ENCODE measurements at regions not wholly inside any gene's neighbourhood (a gene's known extent, or its start where the extent isn't known, plus 50 kb on each side); places are given as distances from the start of the nearest gene placed in this dataset.

- Histone ChIP-seq H3K4me1 (no peaks in the 10 kb centered on the region), H3K4me3 (no peak overlapping the region), H3K27ac (no peak overlapping the region), H3K36me3 (no peaks in the 10 kb centered on the region), H3K9me3 (peaks cover 0 to 4% (median 0%) of the 10 kb centered on the region in 12 donors), H3K27me3 (no peaks in the 10 kb centered on the region)
- intact Hi-C loops (cut with DNase I), result loop anchor here in 1 of 10 donors (10.0 kb wide), 1 partner anchor 257 kb away; no protein-coding TSS in a partner anchor
- TF ChIP-seq POLR2A (IDR thresholded peaks at IDR 0.05), result no peak
- no peak for TF ChIP-seq CTCF (IDR thresholded peaks at IDR 0.05)
- DNase-seq (no peak), ATAC-seq (no peak)
- WGBS, 4 donors, result 47 to 75% (median 69%) methylated on average over 1 of the region's 1 CpG
These were observed 169.8 kb upstream of the ROBO1 start for GRCh38 chr3:79937567-79937966.

- no peak for ATAC-seq
- Histone ChIP-seq H3K9me3 (no peaks in the 10 kb centered on the region), H3K4me3 (no peak overlapping the region), H3K4me1 (no peaks in the 10 kb centered on the region), H3K27ac (no peak overlapping the region), H3K36me3 (no peaks in the 10 kb centered on the region), H3K27me3 (no peaks in the 10 kb centered on the region)
- DNase-seq, result peak in 1 of 5 donors; percentile 52
- intact Hi-C loops (cut with DNase I), result loop anchor here in 1 of 10 donors (10.0 kb wide), 1 partner anchor 265 kb away; no protein-coding TSS in a partner anchor
- no peak for TF ChIP-seq CTCF (IDR thresholded peaks at IDR 0.05)
- TF ChIP-seq POLR2A (IDR thresholded peaks at IDR 0.05), result no peak
- 91 to 97% (median 93%) methylated on average over 8 of the region's 8 CpGs for WGBS, 4 donors
These were observed 162.4 kb upstream of the ROBO1 start for GRCh38 chr3:79930196-79930595.

GRCh38 chr3:79928687-79929408, 161.1 kb upstream of the ROBO1 start:
- TF ChIP-seq POLR2A (IDR thresholded peaks at IDR 0.05) (no peak), CTCF (IDR thresholded peaks at IDR 0.05) (no peak)
- no peaks in the 10 kb centered on the region for H3K9me3 ChIP-seq
- intact Hi-C loops (cut with DNase I), result no loop called here
- 73 to 81% (median 79%) methylated on average over 4 of the region's 4 CpGs for WGBS, 4 donors
- no peak overlapping the region for H3K4me3 ChIP-seq
- peak in 1 of 4 donors; percentile 13 for ATAC-seq
- no peaks in the 10 kb centered on the region for H3K4me1 ChIP-seq
- no peak for DNase-seq
- H3K27ac ChIP-seq, result no peak overlapping the region
- no peaks in the 10 kb centered on the region for H3K36me3 ChIP-seq
- no peaks in the 10 kb centered on the region for H3K27me3 ChIP-seq

- H3K27ac ChIP-seq, result no peak overlapping the region
- intact Hi-C loops (cut with DNase I), result no loop called here
- no peak overlapping the region for H3K4me3 ChIP-seq
- TF ChIP-seq CTCF (IDR thresholded peaks at IDR 0.05) (no peak), POLR2A (IDR thresholded peaks at IDR 0.05) (no peak)
- DNase-seq (no peak), ATAC-seq (no peak)
- no peaks in the 10 kb centered on the region for H3K36me3 ChIP-seq
- H3K9me3 ChIP-seq, result no peaks in the 10 kb centered on the region
- no peaks in the 10 kb centered on the region for H3K4me1 ChIP-seq
- WGBS, 4 donors, result 60 to 80% (median 72%) methylated on average over 3 of the region's 3 CpGs
- H3K27me3 ChIP-seq, result no peaks in the 10 kb centered on the region
These were observed 158.7 kb upstream of the ROBO1 start for GRCh38 chr3:79926522-79926921.

All from heart left ventricle (tissue), 16 donors.